GM12878 (cell line): ENCODE measurements at regions not wholly inside any gene's neighbourhood (a gene's known extent, or its start where the extent isn't known, plus 50 kb on each side); places are given as distances from the start of the nearest gene placed in this dataset.
"Not testable (repeated sequence)": the region's sequence is repeated elsewhere in the genome, so short reads cannot be mapped to it uniquely, and the experiment has no call there.

Source experiments
- ATAC-seq: fragments of 200-7000 bp; cut with Tn5 transposase; 3 replicates; pipeline ENCODE4 v1.9.1; 2020; ENCODE audit warnings: mild to moderate bottlenecking, moderate library complexity
- BruUV-seq: library from RNA; stranded (reverse); fragments of 400-500 nt; replicated peaks from 2 replicates; lab custom pipeline; 2021; lab: Mats Ljungman, UMichigan
- CTCF ChIA-PET: fragments of 300-600 bp; sonication (Branson Sonifier 250); formaldehyde crosslinking; extraction: SDS; loops from one replicate; lab custom pipeline; 2021; ENCODE audit warnings: inconsistent platforms; lab: Yijun Ruan, JAX
- POLR2A ChIA-PET: fragments of 350-600 bp; formaldehyde crosslinking; extraction: SDS; loops from one replicate; lab custom pipeline; 2021; ENCODE audit warnings: inconsistent platforms; lab: Charles Lee
- RAD21 ChIA-PET: fragments of 300-600 bp; sonication (Branson Sonifier 250); formaldehyde crosslinking; loops from one replicate; lab custom pipeline; 2023; ENCODE audit warnings: antibody characterized with exemption; ENCODE audit not compliant: unreplicated experiment; lab: Charles Lee
- SMC1A ChIA-PET: fragments of 300-600 bp; sonication (Branson Sonifier 250); formaldehyde crosslinking; loops from one replicate; lab custom pipeline; 2023; ENCODE audit not compliant: unreplicated experiment, uncharacterized antibody; lab: Charles Lee
- DNase-seq: peaks from one replicate; pipeline ENCODE4 v3.0.0-alpha.2; 2011; ENCODE audit warnings: low read depth, low spot score
- FAIRE-seq: peaks from 3 replicates; lab custom pipeline; 2011; peaks lifted over from hg19 to GRCh38; lab: Jason Lieb, UNC
- H2AFZ ChIP-seq: 2 replicates; pipeline ENCODE4 v1.6.0; 2011; ENCODE audit warnings: low read depth, low read length, control low read depth; ENCODE audit not compliant: control insufficient read depth
- H3K27ac ChIP-seq: 2 replicates; pipeline ENCODE4 v1.5.1; 2011; ENCODE audit warnings: control low read depth; ENCODE audit not compliant: control insufficient read depth, insufficient read depth
- H3K27me3 ChIP-seq, 2 experiments: replicated peaks in 1 of 2; 2 replicates each; pipeline versions ENCODE4 v1.6.0 to v1.6.1; 2011; ENCODE audit warnings: low read length in 1 of 2; ENCODE audit not compliant: control insufficient read depth in 2 of 2, insufficient read depth in 2 of 2
- H3K36me3 ChIP-seq, 2 experiments: 2 replicates each; pipeline ENCODE4 v1.5.1; 2011; ENCODE audit warnings: low read length in 1 of 2; ENCODE audit not compliant: control insufficient read depth in 2 of 2, insufficient read depth in 2 of 2
- H3K4me1 ChIP-seq: 2 replicates; pipeline ENCODE4 v1.6.1; 2011; ENCODE audit warnings: mild to moderate bottlenecking, low read length, moderate library complexity, mixed read lengths; ENCODE audit not compliant: control insufficient read depth, insufficient read depth
- H3K4me2 ChIP-seq: 2 replicates; pipeline ENCODE4 v1.6.0; 2011; ENCODE audit warnings: control low read depth; ENCODE audit not compliant: control insufficient read depth, insufficient read depth
- H3K4me3 ChIP-seq: fragments of 200-600 bp; sonication (generic); 2 replicates; pipeline ENCODE4 v1.5.1; 2016
- H3K79me2 ChIP-seq: 2 replicates; pipeline ENCODE4 v1.6.0; 2011; ENCODE audit warnings: low read length; ENCODE audit not compliant: control insufficient read depth, insufficient read depth
- H3K9ac ChIP-seq: 2 replicates; pipeline ENCODE4 v1.8.0; 2011; ENCODE audit warnings: low read length, control low read depth, mixed read lengths; ENCODE audit not compliant: control insufficient read depth, insufficient read depth
- H3K9me3 ChIP-seq: replicated peaks from 3 replicates; pipeline ENCODE4 v1.5.1; 2011; ENCODE audit warnings: mild to moderate bottlenecking, low read length; ENCODE audit not compliant: control insufficient read depth, insufficient read depth
- H4K20me1 ChIP-seq: 2 replicates; pipeline ENCODE4 v1.6.0; 2011; ENCODE audit not compliant: control insufficient read depth, insufficient read depth
- EED ChIP-seq: sonication (generic); IDR thresholded peaks from 2 replicates; pipeline ENCODE4 v1.6.1; 2016; ENCODE audit warnings: antibody characterized with exemption, low read depth
- HCFC1 ChIP-seq: fragments of 150-350 bp; IDR thresholded peaks from 2 replicates; pipeline ENCODE4 v1.6.1; 2014; ENCODE audit warnings: low read length
- MTA3 ChIP-seq: IDR thresholded peaks from 2 replicates; pipeline ENCODE4 v1.6.1; 2012; ENCODE audit warnings: low read length, inconsistent platforms, borderline replicate concordance
- RB1 ChIP-seq: fragments of 450-650 bp; formaldehyde crosslinking; IDR thresholded peaks from 2 replicates; pipeline ENCODE4 v1.6.1; 2017; ENCODE audit warnings: mild to moderate bottlenecking, borderline replicate concordance
- RUNX3 ChIP-seq: IDR thresholded peaks from 2 replicates; pipeline ENCODE4 v1.6.1; 2012; ENCODE audit warnings: low read length, inconsistent platforms
- SREBF2 ChIP-seq: IDR thresholded peaks from 2 replicates; pipeline ENCODE4 v1.6.1; 2012; ENCODE audit warnings: mild to moderate bottlenecking, low read length
- SRF ChIP-seq, 2 experiments: IDR thresholded peaks; 2 replicates each; pipeline ENCODE4 v1.6.1; 2011; ENCODE audit warnings: low read depth in 2 of 2, low read length in 2 of 2, mild to moderate bottlenecking in 1 of 2, moderate library complexity in 1 of 2
- ZZZ3 ChIP-seq: IDR thresholded peaks from 2 replicates; pipeline ENCODE4 v1.6.1; 2011; ENCODE audit warnings: low read depth; ENCODE audit not compliant: control insufficient read depth, insufficient read length
- WGBS: methylation state at CpG from one replicate; pipeline ENCODE4 v1.1.6; 2016; ENCODE audit warnings: low lambda C conversion rate; ENCODE audit not compliant: insufficient replicate concordance, insufficient coverage; ENCODE audit errors: missing lambda C conversion rate; 5-methylcytosine and 5-hydroxymethylcytosine counted together
- in situ Hi-C: fragments of 300-500 bp; cut with MboI; formaldehyde crosslinking; loops from 9 replicates; pipeline ENCODE4 v1.14.3; 2018; ENCODE audit warnings: mixed read lengths
- intact Hi-C: fragments of 100-400 bp; cut with micrococcal nuclease; formaldehyde crosslinking; loops from one replicate; pipeline ENCODE4 v1.14.2; 2022; ENCODE audit not compliant: unreplicated experiment
- TF ChIP-seq, protein P1 (sequence below): fragments of 450-650 bp; conservative IDR thresholded peaks from 2 replicates; pipeline ENCODE4 v1.6.1; 2017; ENCODE audit warnings: mild to moderate bottlenecking, moderate library complexity
- TF ChIP-seq, protein P2 (sequence below): fragments of 450-650 bp; IDR thresholded peaks from 2 replicates; pipeline ENCODE4 v1.6.1; 2016; ENCODE audit warnings: mild to moderate bottlenecking
- TF ChIP-seq, protein P3 (sequence below): fragments of 450-650 bp; IDR thresholded peaks from 2 replicates; pipeline ENCODE4 v1.6.1; 2018; ENCODE audit warnings: mild to moderate bottlenecking, low read depth, moderate library complexity; ENCODE audit not compliant: partially characterized antibody
- TF ChIP-seq, protein P4 (sequence below): IDR thresholded peaks from 2 replicates; pipeline ENCODE4 v1.6.1; 2011; ENCODE audit warnings: low read depth, low read length, improper control_type of control experiment, borderline replicate concordance

DNA sequence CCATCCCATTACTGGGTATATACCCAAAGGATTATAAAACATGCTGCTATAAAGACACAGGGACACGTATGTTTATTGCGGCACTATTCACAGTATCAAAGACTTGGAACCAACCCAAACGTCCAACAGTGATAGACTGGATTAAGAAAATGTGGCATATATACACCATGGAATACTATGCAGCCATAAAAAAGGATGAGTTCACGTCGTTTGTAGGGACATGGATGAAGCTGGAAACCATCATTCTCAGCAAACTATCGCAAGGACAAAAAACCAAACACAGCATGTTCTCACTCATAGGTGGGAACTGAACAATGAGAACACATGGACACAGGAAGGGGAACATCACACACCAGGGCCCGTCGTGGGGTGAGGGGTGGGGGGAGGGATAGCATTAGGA, 106.1 kb downstream of the CHD1L start:
- H3K27ac ChIP-seq, RAD21 ChIA-PET, H3K9me3 ChIP-seq, H3K36me3 ChIP-seq, SMC1A ChIA-PET, in situ Hi-C loops, H3K79me2 ChIP-seq, CTCF ChIA-PET, FAIRE-seq, POLR2A ChIA-PET, H3K4me2 ChIP-seq, H3K27me3 ChIP-seq, BruUV-seq, H4K20me1 ChIP-seq, H2AFZ ChIP-seq, H3K4me3 ChIP-seq, H3K4me1 ChIP-seq, DNase-seq, ATAC-seq, H3K9ac ChIP-seq, intact Hi-C loops: not testable (repeated sequence)
- WGBS: 70% methylated on average over 8 of the region's 8 CpGs

DNA sequence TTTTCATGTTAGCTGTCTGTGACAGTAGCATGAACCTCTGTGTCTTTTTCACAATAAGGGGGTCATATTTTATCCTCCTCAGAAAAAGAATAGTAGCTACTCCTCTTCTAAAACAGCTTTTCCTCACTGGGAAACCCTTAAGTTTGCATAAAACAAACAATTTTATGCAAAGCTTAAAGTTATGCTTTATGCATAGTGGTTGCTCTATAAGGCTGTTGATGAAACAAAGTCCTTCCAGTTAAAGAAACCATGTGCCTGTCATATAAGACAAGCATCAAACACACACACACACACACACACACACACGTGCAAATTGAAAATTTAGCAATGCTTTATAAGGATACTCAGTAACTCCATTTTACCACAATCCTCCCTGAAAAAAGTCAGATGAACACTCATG, 107.0 kb downstream of the CHD1L start:
- no peaks in the 10 kb centered on the region for H3K4me1 ChIP-seq
- H3K27ac ChIP-seq: no peak overlapping the region
- CTCF ChIA-PET: no interaction called here
- H3K27me3 ChIP-seq: no peaks in the 10 kb centered on the region
- POLR2A ChIA-PET: no interaction called here
- DNase-seq (no peak), FAIRE-seq (no peak), ATAC-seq (no peak)
- RAD21 ChIA-PET: no interaction called here
- H4K20me1 ChIP-seq: no peaks in the 10 kb centered on the region
- H3K4me2 ChIP-seq: no peak overlapping the region
- no TSS peak for BruUV-seq
- H3K9ac ChIP-seq: no peak overlapping the region
- H2AFZ ChIP-seq: no peak overlapping the region
- SMC1A ChIA-PET: interaction anchor here (1.2 kb wide), 1 partner anchor 9 kb away, joined by 4 read pairs; no protein-coding TSS in a partner anchor
- H3K4me3 ChIP-seq: no peak overlapping the region
- no peaks in the 10 kb centered on the region for H3K79me2 ChIP-seq
- in situ Hi-C loops (no loop called here), intact Hi-C loops (no loop called here)
- H3K36me3 ChIP-seq: no peaks in the 10 kb centered on the region
- no peaks in the 10 kb centered on the region for H3K9me3 ChIP-seq
- WGBS: 67% methylated on average over 1 of the region's 1 CpG
- TF ChIP-seq, protein P1, sequence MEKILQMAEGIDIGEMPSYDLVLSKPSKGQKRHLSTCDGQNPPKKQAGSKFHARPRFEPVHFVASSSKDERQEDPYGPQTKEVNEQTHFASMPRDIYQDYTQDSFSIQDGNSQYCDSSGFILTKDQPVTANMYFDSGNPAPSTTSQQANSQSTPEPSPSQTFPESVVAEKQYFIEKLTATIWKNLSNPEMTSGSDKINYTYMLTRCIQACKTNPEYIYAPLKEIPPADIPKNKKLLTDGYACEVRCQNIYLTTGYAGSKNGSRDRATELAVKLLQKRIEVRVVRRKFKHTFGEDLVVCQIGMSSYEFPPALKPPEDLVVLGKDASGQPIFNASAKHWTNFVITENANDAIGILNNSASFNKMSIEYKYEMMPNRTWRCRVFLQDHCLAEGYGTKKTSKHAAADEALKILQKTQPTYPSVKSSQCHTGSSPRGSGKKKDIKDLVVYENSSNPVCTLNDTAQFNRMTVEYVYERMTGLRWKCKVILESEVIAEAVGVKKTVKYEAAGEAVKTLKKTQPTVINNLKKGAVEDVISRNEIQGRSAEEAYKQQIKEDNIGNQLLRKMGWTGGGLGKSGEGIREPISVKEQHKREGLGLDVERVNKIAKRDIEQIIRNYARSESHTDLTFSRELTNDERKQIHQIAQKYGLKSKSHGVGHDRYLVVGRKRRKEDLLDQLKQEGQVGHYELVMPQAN: no peak
- TF ChIP-seq SRF (IDR thresholded peaks at IDR 0.05; ENCODE audit: low read depth in 2 of 2, low read length in 2 of 2): no peak
- TF ChIP-seq SREBF2: no peak
- no peak for TF ChIP-seq MTA3
- TF ChIP-seq, protein P2, sequence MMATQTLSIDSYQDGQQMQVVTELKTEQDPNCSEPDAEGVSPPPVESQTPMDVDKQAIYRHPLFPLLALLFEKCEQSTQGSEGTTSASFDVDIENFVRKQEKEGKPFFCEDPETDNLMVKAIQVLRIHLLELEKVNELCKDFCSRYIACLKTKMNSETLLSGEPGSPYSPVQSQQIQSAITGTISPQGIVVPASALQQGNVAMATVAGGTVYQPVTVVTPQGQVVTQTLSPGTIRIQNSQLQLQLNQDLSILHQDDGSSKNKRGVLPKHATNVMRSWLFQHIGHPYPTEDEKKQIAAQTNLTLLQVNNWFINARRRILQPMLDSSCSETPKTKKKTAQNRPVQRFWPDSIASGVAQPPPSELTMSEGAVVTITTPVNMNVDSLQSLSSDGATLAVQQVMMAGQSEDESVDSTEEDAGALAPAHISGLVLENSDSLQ: no peak
- no peak for TF ChIP-seq RUNX3
- TF ChIP-seq, protein P3, sequence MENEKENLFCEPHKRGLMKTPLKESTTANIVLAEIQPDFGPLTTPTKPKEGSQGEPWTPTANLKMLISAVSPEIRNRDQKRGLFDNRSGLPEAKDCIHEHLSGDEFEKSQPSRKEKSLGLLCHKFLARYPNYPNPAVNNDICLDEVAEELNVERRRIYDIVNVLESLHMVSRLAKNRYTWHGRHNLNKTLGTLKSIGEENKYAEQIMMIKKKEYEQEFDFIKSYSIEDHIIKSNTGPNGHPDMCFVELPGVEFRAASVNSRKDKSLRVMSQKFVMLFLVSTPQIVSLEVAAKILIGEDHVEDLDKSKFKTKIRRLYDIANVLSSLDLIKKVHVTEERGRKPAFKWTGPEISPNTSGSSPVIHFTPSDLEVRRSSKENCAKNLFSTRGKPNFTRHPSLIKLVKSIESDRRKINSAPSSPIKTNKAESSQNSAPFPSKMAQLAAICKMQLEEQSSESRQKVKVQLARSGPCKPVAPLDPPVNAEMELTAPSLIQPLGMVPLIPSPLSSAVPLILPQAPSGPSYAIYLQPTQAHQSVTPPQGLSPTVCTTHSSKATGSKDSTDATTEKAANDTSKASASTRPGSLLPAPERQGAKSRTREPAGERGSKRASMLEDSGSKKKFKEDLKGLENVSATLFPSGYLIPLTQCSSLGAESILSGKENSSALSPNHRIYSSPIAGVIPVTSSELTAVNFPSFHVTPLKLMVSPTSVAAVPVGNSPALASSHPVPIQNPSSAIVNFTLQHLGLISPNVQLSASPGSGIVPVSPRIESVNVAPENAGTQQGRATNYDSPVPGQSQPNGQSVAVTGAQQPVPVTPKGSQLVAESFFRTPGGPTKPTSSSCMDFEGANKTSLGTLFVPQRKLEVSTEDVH: no peak
- no peak for TF ChIP-seq ZZZ3
- no peak for TF ChIP-seq RB1
- no peak for TF ChIP-seq HCFC1
- TF ChIP-seq, protein P4, sequence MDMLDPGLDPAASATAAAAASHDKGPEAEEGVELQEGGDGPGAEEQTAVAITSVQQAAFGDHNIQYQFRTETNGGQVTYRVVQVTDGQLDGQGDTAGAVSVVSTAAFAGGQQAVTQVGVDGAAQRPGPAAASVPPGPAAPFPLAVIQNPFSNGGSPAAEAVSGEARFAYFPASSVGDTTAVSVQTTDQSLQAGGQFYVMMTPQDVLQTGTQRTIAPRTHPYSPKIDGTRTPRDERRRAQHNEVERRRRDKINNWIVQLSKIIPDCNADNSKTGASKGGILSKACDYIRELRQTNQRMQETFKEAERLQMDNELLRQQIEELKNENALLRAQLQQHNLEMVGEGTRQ: no peak
- TF ChIP-seq EED: no peak
